ENCODE measurements at regions not wholly inside any gene's neighbourhood (a gene's known extent, or its start where the extent isn't known, plus 50 kb on each side); places are given as distances from the start of the nearest gene placed in this dataset.

GRCh38 chr20:57857118-57857517 is 147.3 kb upstream of the PMEPA1 start:
- no peak overlapping the region for H3K4me3 ChIP-seq (ENCODE audit: extremely low read depth in 1 of 4, insufficient read depth in 2 of 4, low read depth in 3 of 4, low read length in 4 of 4)
- no peak overlapping the region for H4K8ac ChIP-seq (ENCODE audit: extremely low read depth, insufficient read depth, low read length)
- H3K23me2 ChIP-seq (ENCODE audit: low read depth, low read length), result peaks cover 3% of the 10 kb centered on the region; the same call in 1 of the 2 replicates
- H3K79me2 ChIP-seq (ENCODE audit: control insufficient read depth in 1 of 2, insufficient read depth in 2 of 2, low read length in 2 of 2), result no peaks in the 10 kb centered on the region
- H3K14ac ChIP-seq (ENCODE audit: insufficient read length), result no peak overlapping the region
- H3K9ac ChIP-seq (replicated peaks in 1 of 4; ENCODE audit: extremely low read depth in 1 of 4, low read depth in 3 of 4, low read length in 3 of 4), result no peak overlapping the region
- no peak overlapping the region for H3K56ac ChIP-seq (replicated peaks; ENCODE audit: insufficient read length, low read depth, low read length)
- TF ChIP-seq POLR2A (IDR thresholded peaks at IDR 0.05; ENCODE audit: control extremely low read depth in 1 of 2, low read depth in 2 of 2, low read length in 2 of 2), result no peak
- TF ChIP-seq KDM5A (IDR thresholded peaks at IDR 0.05; ENCODE audit: low read length), result no peak
- no peak for TF ChIP-seq ATF2 (IDR thresholded peaks at IDR 0.05; ENCODE audit: low read length)
- H2BK15ac ChIP-seq (ENCODE audit: low read length), result no peak overlapping the region
- WGBS, 2 experiments (ENCODE audit: extremely low coverage in 1 of 2, insufficient coverage in 1 of 2, insufficient read length in 1 of 2, insufficient replicate concordance in 2 of 2, low coverage in 1 of 2, low lambda C conversion rate in 2 of 2, missing lambda C conversion rate in 1 of 2), result 83 to 100% methylated on average over 1 to 2 of the region's 2 CpGs
- no peaks in the 10 kb centered on the region for H3K4me1 ChIP-seq (replicated peaks in 1 of 4; ENCODE audit: control insufficient read depth in 3 of 4, insufficient read depth in 4 of 4, low read length in 3 of 4)
- no peaks in the 10 kb centered on the region; a peak in 1 of 4 replicates for H3K9me3 ChIP-seq (ENCODE audit: insufficient read depth in 2 of 2, low read depth in 1 of 2, low read length in 1 of 2)
- no peak overlapping the region for H2BK5ac ChIP-seq (ENCODE audit: low read depth, low read length)
- H3K27me3 ChIP-seq (replicated peaks in 1 of 4; ENCODE audit: control insufficient read depth in 3 of 4, extremely low read depth in 1 of 4, insufficient read depth in 3 of 4, low read length in 3 of 4), result peaks cover 0 to 1% (median 0%) of the 10 kb centered on the region in 4 experiments; a peak in 3 of 7 replicates
- no peak overlapping the region for H2BK12ac ChIP-seq (ENCODE audit: low read depth, low read length)
- H3K36me3 ChIP-seq (ENCODE audit: control insufficient read depth in 2 of 4, insufficient read depth in 4 of 4, low read length in 3 of 4), result no peaks in the 10 kb centered on the region
- no peak overlapping the region for H4K5ac ChIP-seq (ENCODE audit: insufficient read length, low read depth, low read length)
- H3K4ac ChIP-seq (replicated peaks; ENCODE audit: insufficient read length, low read depth, low read length), result no peak overlapping the region
- DNase-seq (ENCODE audit: low read depth in 1 of 2, low spot score in 2 of 2) (no peak), FAIRE-seq (no peak)
- no peak overlapping the region for H3K27ac ChIP-seq (ENCODE audit: low read depth, low read length)
- H3K4me2 ChIP-seq (ENCODE audit: insufficient read depth in 1 of 2, low read depth in 2 of 2, low read length in 2 of 2), result no peak overlapping the region
- no peak overlapping the region for H4K91ac ChIP-seq (replicated peaks; ENCODE audit: insufficient read length, low read length)
- no peak overlapping the region for H2BK120ac ChIP-seq (replicated peaks; ENCODE audit: low read depth, low read length)
- no peak overlapping the region for H2BK20ac ChIP-seq (ENCODE audit: low read length)
- no peaks in the 10 kb centered on the region for H4K20me1 ChIP-seq (replicated peaks in 1 of 2; ENCODE audit: control insufficient read depth in 1 of 2, insufficient read depth in 2 of 2, low read length in 2 of 2)
- H2AFZ ChIP-seq (ENCODE audit: low read length), result no peak overlapping the region
- no peak overlapping the region for H3K18ac ChIP-seq (ENCODE audit: extremely low read depth, low read length)
- ChIA-PET POLR2A (ENCODE audit: partially characterized antibody) (no interaction called here), CTCF (ENCODE audit: partially characterized antibody) (interaction anchor here (1.3 kb wide), 1 partner anchor 10 kb away, joined by 3 read pairs; no protein-coding TSS in a partner anchor)
- no peak overlapping the region for H3K23ac ChIP-seq (ENCODE audit: insufficient read length)
- H3K79me1 ChIP-seq (ENCODE audit: low read depth, low read length), result no peaks in the 10 kb centered on the region
- no peak overlapping the region for H2AK5ac ChIP-seq (ENCODE audit: low read depth, low read length)

Data from H1 (cell line).